GM23338 (cell line): ENCODE measurements at regions not wholly inside any gene's neighbourhood (a gene's known extent, or its start where the extent isn't known, plus 50 kb on each side); places are given as distances from the start of the nearest gene placed in this dataset.

Experiments used
- ATAC-seq: fragments of 200-7000 bp; cut with Tn5 transposase; 3 replicates; pipeline ENCODE4 v1.9.1; 2020
- DNase-seq: peaks from one replicate; pipeline ENCODE4 v3.0.0-alpha.2; 2015; ENCODE audit warnings: low spot score
- H2AFZ ChIP-seq: fragments of 200-600 bp; sonication (generic); 2 replicates; pipeline ENCODE4 v1.8.0; 2016; ENCODE audit warnings: antibody characterized with exemption, mild to moderate bottlenecking, moderate library complexity
- H3F3A ChIP-seq: fragments of 200-600 bp; sonication (generic); replicated peaks from 2 replicates; pipeline ENCODE4 v1.8.0; 2017; ENCODE audit warnings: antibody characterized with exemption, mixed run types, low read depth
- H3K27ac ChIP-seq: fragments of 200-600 bp; sonication (generic); 2 replicates; pipeline ENCODE4 v1.6.1; 2016; ENCODE audit warnings: low read depth
- H3K27me3 ChIP-seq: fragments of 200-600 bp; sonication (generic); 2 replicates; pipeline ENCODE4 v1.8.0; 2016; ENCODE audit warnings: mild to moderate bottlenecking, mixed run types, moderate library complexity; ENCODE audit not compliant: insufficient read depth
- H3K36me3 ChIP-seq: fragments of 200-600 bp; sonication (generic); 2 replicates; pipeline ENCODE4 v1.8.0; 2016; ENCODE audit warnings: mild to moderate bottlenecking; ENCODE audit not compliant: insufficient read depth
- H3K4me1 ChIP-seq: fragments of 200-600 bp; sonication (generic); 2 replicates; pipeline ENCODE4 v1.8.0; 2016; ENCODE audit warnings: mild to moderate bottlenecking, moderate library complexity; ENCODE audit not compliant: insufficient read depth
- H3K4me2 ChIP-seq: fragments of 200-600 bp; sonication (generic); 2 replicates; pipeline ENCODE4 v1.7.1; 2017; ENCODE audit warnings: mixed run types
- H3K4me3 ChIP-seq: fragments of 200-600 bp; sonication (generic); 2 replicates; pipeline ENCODE4 v1.6.1; 2016; ENCODE audit warnings: mixed run types
- H3K79me2 ChIP-seq: fragments of 200-600 bp; sonication (generic); replicated peaks from 2 replicates; pipeline ENCODE4 v1.8.0; 2017; ENCODE audit warnings: mild to moderate bottlenecking; ENCODE audit not compliant: insufficient read depth
- H3K9me2 ChIP-seq: fragments of 200-600 bp; sonication (generic); 2 replicates; pipeline ENCODE4 v1.8.0; 2017; ENCODE audit not compliant: insufficient read depth
- H4K20me1 ChIP-seq: fragments of 200-600 bp; sonication (generic); replicated peaks from 2 replicates; pipeline ENCODE4 v1.8.0; 2017; ENCODE audit warnings: mild to moderate bottlenecking; ENCODE audit not compliant: insufficient read depth
- H3K27ac Mint-ChIP-seq: 2 replicates; pipeline ENCODE4 v1.8.0; 2020; ENCODE audit warnings: inconsistent platforms, mild to moderate bottlenecking, moderate library complexity, mixed read lengths
- H3K27me3 Mint-ChIP-seq: 3 replicates; pipeline ENCODE4 v1.8.0; 2022; ENCODE audit warnings: low read depth, mild to moderate bottlenecking, moderate library complexity, mixed read lengths, inconsistent platforms; ENCODE audit not compliant: insufficient read depth, poor library complexity
- H3K36me3 Mint-ChIP-seq: 3 replicates; pipeline ENCODE4 v1.8.0; 2021; ENCODE audit warnings: low read depth, mild to moderate bottlenecking, inconsistent platforms, moderate library complexity, mixed read lengths
- H3K4me1 Mint-ChIP-seq: 3 replicates; pipeline ENCODE4 v1.8.0; 2020; ENCODE audit warnings: mild to moderate bottlenecking, inconsistent platforms, mixed read lengths
- H3K4me3 Mint-ChIP-seq: 3 replicates; pipeline ENCODE4 v1.8.0; 2021; ENCODE audit warnings: moderate library complexity, mild to moderate bottlenecking, inconsistent platforms, mixed read lengths
- H3K9me3 Mint-ChIP-seq: 3 replicates; pipeline ENCODE4 v1.8.0; 2020; ENCODE audit warnings: moderate library complexity, mild to moderate bottlenecking, inconsistent platforms, mixed read lengths
- CREB1 ChIP-seq: fragments of 250-450 bp; sonication (Bioruptor Pico); IDR thresholded peaks from 2 replicates; pipeline ENCODE4 v1.5.0; 2020; ENCODE audit warnings: low read depth, mild to moderate bottlenecking, moderate library complexity
- CTCF ChIP-seq, 2 experiments: fragments of 200-600 bp in 1 of 2; sonication (generic) in 1 of 2; conservative IDR thresholded peaks; 2 replicates each; pipeline versions ENCODE4 v1.5.1 to v1.6.1; 2016 to 2017; ENCODE audit warnings: antibody characterized with exemption in 2 of 2, low read depth in 2 of 2, mild to moderate bottlenecking in 2 of 2, moderate library complexity in 1 of 2
- EZH2 ChIP-seq: fragments of 200-600 bp; sonication (generic); IDR thresholded peaks from one replicate; pipeline ENCODE4 v1.8.0; 2017; ENCODE audit warnings: antibody characterized with exemption, mild to moderate bottlenecking, low read depth; ENCODE audit not compliant: unreplicated experiment
- EZH2phosphoT487 ChIP-seq: fragments of 200-600 bp; sonication (generic); IDR thresholded peaks from one replicate; pipeline ENCODE4 v1.8.1; 2018; ENCODE audit warnings: antibody characterized with exemption; ENCODE audit not compliant: unreplicated experiment
- JUNB ChIP-seq: IDR thresholded peaks from one replicate; pipeline ENCODE4 v1.6.1; 2016; ENCODE audit warnings: antibody characterized with exemption; ENCODE audit not compliant: unreplicated experiment
- NANOG ChIP-seq: IDR thresholded peaks from 2 replicates; pipeline ENCODE4 v1.6.1; 2016; ENCODE audit warnings: antibody characterized with exemption, borderline replicate concordance
- POLR2AphosphoS5 ChIP-seq: IDR thresholded peaks from 2 replicates; pipeline ENCODE4 v1.6.1; 2016; ENCODE audit warnings: antibody characterized with exemption, low read depth
- ZNF114 ChIP-seq: fragments of 250-450 bp; sonication (Bioruptor Pico); IDR thresholded peaks from 2 replicates; pipeline ENCODE4 v1.5.0; 2020; ENCODE audit warnings: mild to moderate bottlenecking, moderate library complexity
- TF ChIP-seq, protein P1 (sequence below): fragments of 250-450 bp; sonication (Bioruptor Pico); IDR thresholded peaks from 2 replicates; pipeline ENCODE4 v1.5.0; 2020; ENCODE audit warnings: mild to moderate bottlenecking, moderate library complexity
- TF ChIP-seq, protein P2 (sequence below): IDR thresholded peaks from 2 replicates; pipeline ENCODE4 v1.6.1; 2016; ENCODE audit warnings: antibody characterized with exemption

DNA sequence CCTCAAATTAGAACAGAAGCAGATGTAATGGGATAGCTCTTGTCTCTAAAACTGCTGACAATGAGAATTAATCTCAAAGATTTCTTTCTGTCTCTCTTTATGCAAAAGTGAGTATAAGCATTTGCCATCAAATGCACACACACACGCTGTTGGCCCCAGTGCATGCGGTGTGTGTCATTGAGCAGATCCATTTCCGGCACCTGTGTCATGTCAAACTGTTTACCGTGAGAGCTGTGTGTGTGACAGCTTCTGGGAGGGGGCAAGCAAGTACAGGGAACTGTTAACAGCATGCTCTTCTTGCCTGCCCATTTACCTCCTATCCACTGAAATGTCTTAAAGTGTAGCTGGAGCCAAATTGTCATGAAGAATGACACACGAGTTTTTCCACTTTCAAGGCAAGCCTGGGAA is 297.9 kb upstream of the FAT4 start (continued):
- TF ChIP-seq, protein P1, sequence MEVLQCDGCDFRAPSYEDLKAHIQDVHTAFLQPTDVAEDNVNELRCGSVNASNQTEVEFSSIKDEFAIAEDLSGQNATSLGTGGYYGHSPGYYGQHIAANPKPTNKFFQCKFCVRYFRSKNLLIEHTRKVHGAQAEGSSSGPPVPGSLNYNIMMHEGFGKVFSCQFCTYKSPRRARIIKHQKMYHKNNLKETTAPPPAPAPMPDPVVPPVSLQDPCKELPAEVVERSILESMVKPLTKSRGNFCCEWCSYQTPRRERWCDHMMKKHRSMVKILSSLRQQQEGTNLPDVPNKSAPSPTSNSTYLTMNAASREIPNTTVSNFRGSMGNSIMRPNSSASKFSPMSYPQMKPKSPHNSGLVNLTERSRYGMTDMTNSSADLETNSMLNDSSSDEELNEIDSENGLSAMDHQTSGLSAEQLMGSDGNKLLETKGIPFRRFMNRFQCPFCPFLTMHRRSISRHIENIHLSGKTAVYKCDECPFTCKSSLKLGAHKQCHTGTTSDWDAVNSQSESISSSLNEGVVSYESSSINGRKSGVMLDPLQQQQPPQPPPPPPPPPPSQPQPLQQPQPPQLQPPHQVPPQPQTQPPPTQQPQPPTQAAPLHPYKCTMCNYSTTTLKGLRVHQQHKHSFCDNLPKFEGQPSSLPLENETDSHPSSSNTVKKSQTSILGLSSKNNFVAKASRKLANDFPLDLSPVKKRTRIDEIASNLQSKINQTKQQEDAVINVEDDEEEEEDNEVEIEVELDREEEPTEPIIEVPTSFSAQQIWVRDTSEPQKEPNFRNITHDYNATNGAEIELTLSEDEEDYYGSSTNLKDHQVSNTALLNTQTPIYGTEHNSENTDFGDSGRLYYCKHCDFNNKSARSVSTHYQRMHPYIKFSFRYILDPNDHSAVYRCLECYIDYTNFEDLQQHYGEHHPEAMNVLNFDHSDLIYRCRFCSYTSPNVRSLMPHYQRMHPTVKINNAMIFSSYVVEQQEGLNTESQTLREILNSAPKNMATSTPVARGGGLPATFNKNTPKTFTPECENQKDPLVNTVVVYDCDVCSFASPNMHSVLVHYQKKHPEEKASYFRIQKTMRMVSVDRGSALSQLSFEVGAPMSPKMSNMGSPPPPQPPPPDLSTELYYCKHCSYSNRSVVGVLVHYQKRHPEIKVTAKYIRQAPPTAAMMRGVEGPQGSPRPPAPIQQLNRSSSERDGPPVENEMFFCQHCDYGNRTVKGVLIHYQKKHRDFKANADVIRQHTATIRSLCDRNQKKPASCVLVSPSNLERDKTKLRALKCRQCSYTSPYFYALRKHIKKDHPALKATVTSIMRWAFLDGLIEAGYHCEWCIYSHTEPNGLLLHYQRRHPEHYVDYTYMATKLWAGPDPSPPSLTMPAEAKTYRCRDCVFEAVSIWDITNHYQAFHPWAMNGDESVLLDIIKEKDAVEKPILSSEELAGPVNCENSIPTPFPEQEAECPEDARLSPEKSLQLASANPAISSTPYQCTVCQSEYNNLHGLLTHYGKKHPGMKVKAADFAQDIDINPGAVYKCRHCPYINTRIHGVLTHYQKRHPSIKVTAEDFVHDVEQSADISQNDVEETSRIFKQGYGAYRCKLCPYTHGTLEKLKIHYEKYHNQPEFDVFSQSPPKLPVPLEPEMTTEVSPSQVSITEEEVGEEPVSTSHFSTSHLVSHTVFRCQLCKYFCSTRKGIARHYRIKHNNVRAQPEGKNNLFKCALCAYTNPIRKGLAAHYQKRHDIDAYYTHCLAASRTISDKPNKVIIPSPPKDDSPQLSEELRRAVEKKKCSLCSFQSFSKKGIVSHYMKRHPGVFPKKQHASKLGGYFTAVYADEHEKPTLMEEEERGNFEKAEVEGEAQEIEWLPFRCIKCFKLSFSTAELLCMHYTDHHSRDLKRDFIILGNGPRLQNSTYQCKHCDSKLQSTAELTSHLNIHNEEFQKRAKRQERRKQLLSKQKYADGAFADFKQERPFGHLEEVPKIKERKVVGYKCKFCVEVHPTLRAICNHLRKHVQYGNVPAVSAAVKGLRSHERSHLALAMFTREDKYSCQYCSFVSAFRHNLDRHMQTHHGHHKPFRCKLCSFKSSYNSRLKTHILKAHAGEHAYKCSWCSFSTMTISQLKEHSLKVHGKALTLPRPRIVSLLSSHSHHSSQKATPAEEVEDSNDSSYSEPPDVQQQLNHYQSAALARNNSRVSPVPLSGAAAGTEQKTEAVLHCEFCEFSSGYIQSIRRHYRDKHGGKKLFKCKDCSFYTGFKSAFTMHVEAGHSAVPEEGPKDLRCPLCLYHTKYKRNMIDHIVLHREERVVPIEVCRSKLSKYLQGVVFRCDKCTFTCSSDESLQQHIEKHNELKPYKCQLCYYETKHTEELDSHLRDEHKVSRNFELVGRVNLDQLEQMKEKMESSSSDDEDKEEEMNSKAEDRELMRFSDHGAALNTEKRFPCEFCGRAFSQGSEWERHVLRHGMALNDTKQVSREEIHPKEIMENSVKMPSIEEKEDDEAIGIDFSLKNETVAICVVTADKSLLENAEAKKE (CRISPR knock-in tag) = no peak
- TF ChIP-seq JUNB = no peak
- no peak for TF ChIP-seq CREB1 (CRISPR knock-in tag)
- no peak for TF ChIP-seq ZNF114 (CRISPR knock-in tag)
- TF ChIP-seq NANOG = no peak

DNA sequence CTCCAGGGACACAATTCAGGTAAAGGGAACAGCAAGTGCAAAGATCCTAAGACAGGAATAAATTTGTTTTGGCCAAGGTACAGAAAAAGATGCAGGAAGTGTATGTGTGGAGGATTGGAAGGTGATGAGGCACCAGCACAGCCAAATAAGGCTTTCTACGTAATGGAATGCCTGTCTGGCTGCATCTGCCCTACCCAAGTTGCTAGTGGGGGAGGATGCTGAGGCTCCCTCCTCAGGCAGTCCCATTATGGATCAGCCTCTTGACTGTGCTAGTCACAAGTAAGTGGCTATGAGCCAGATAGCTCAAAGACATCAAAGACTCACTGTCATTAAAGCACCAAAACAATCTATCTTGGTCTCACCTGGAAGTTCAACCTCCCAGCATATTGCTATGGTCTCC is 300.9 kb upstream of the FAT4 start:
- DNase-seq = peak; percentile 5
- H3K9me3 Mint-ChIP-seq = peaks cover 8% of the 10 kb centered on the region
- TF ChIP-seq EZH2 = no peak
- TF ChIP-seq CREB1 (CRISPR knock-in tag) = no peak
- no peak for TF ChIP-seq CTCF (conservative IDR thresholded peaks at IDR 0.05; ENCODE audit: low read depth in 2 of 2)
- no peak for TF ChIP-seq EZH2phosphoT487
- TF ChIP-seq NANOG = no peak
- TF ChIP-seq, protein P2, sequence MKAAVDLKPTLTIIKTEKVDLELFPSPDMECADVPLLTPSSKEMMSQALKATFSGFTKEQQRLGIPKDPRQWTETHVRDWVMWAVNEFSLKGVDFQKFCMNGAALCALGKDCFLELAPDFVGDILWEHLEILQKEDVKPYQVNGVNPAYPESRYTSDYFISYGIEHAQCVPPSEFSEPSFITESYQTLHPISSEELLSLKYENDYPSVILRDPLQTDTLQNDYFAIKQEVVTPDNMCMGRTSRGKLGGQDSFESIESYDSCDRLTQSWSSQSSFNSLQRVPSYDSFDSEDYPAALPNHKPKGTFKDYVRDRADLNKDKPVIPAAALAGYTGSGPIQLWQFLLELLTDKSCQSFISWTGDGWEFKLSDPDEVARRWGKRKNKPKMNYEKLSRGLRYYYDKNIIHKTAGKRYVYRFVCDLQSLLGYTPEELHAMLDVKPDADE = no peak
- TF ChIP-seq ZNF114 (CRISPR knock-in tag) = no peak
- no peak for TF ChIP-seq POLR2AphosphoS5

More for the DNA sequence above, 300.9 kb upstream of the FAT4 start:
- Mint-ChIP-seq H3K36me3 (peaks cover 24% of the 10 kb centered on the region), H3K27ac (no peak overlapping the region), H3K27me3 (no peaks in the 10 kb centered on the region), H3K4me3 (no peak overlapping the region), H3K4me1 (peaks cover 12% of the 10 kb centered on the region)
- Histone ChIP-seq H3F3A (no peaks in the 10 kb centered on the region), H3K27me3 (no peaks in the 10 kb centered on the region), H3K4me3 (no peak overlapping the region), H3K9me2 (peaks cover 12% of the 10 kb centered on the region), H2AFZ (no peak overlapping the region), H3K79me2 (no peaks in the 10 kb centered on the region), H3K4me2 (no peak overlapping the region), H4K20me1 (no peaks in the 10 kb centered on the region), H3K27ac (no peak overlapping the region), H3K36me3 (peaks cover 4% of the 10 kb centered on the region), H3K4me1 (peaks cover 3% of the 10 kb centered on the region; the same call in 1 of the 2 replicates)
- ATAC-seq = no peak
